Tibial nerve (tissue), 4 donors: ENCODE measurements at regions not wholly inside any gene's neighbourhood (a gene's known extent, or its start where the extent isn't known, plus 50 kb on each side); places are given as distances from the start of the nearest gene placed in this dataset.

Source experiments
- DNase-seq, 2 donors: peaks; one replicate each; pipeline ENCODE4 v3.0.0-alpha.2; 2019; ENCODE audit warnings: low spot score in 2 of 2
- H3K27ac ChIP-seq, 4 donors: fragments of 200-600 bp; sonication (generic) in 3 of 4; one replicate each; pipeline ENCODE4 v1.5.1; 2017 to 2019; ENCODE audit warnings: mild to moderate bottlenecking in 1 of 4
- H3K27me3 ChIP-seq, 2 donors: fragments of 200-600 bp; sonication (generic) in 1 of 2; one replicate each; pipeline versions ENCODE4 v1.5.1 to v1.6.0; 2017 to 2019
- H3K36me3 ChIP-seq, 3 donors: fragments of 200-600 bp; sonication (generic); one replicate each; pipeline ENCODE4 v1.5.1; 2018 to 2019
- H3K4me1 ChIP-seq, 4 donors: fragments of 200-600 bp; sonication (generic) in 3 of 4; one replicate each; pipeline ENCODE4 v1.5.1; 2017 to 2019
- H3K4me3 ChIP-seq, 4 donors: fragments of 200-600 bp; sonication (generic) in 3 of 4; one replicate each; pipeline ENCODE4 v1.5.1; 2017 to 2019; ENCODE audit warnings: mild to moderate bottlenecking in 1 of 4, moderate library complexity in 1 of 4
- H3K9me3 ChIP-seq, 4 donors: fragments of 200-600 bp; sonication (generic) in 3 of 4; one replicate each; pipeline ENCODE4 v1.5.1; 2017 to 2019
- CTCF ChIP-seq, 5 experiments: fragments of 200-600 bp in 3 of 5; fragments of 450-650 bp in 2 of 5; sonication (generic) in 3 of 5; IDR thresholded peaks; one replicate each; pipeline ENCODE4 v1.5.1; 2016 to 2019; ENCODE audit warnings: antibody characterized with exemption in 5 of 5, mild to moderate bottlenecking in 3 of 5, moderate library complexity in 2 of 5
- EP300 ChIP-seq, 2 donors: sonication (generic); formaldehyde crosslinking; IDR thresholded peaks; one replicate each; pipeline ENCODE4 v1.6.1; 2017; ENCODE audit warnings: antibody characterized with exemption in 2 of 2, mild to moderate bottlenecking in 1 of 2
- POLR2A ChIP-seq, 2 donors: fragments of 450-650 bp; IDR thresholded peaks; one replicate each; pipeline ENCODE4 v1.6.1; 2017; ENCODE audit warnings: antibody characterized with exemption in 2 of 2, mild to moderate bottlenecking in 2 of 2, moderate library complexity in 2 of 2
- WGBS, 2 donors: methylation state at CpG; one replicate each; pipeline ENCODE4 v1.1.5; 2018; 5-methylcytosine and 5-hydroxymethylcytosine counted together

- no peak overlapping the region for H3K4me3 ChIP-seq
- DNase-seq = no peak
- H3K27ac ChIP-seq = no peak overlapping the region
- TF ChIP-seq POLR2A (IDR thresholded peaks at IDR 0.05) (no peak), EP300 (IDR thresholded peaks at IDR 0.05) (no peak), CTCF (IDR thresholded peaks at IDR 0.05) (no peak)
- H3K27me3 ChIP-seq = no peaks in the 10 kb centered on the region
- H3K9me3 ChIP-seq = peaks cover 0 to 19% (median 0%) of the 10 kb centered on the region in 4 donors
- WGBS, 2 donors = 71 to 78% methylated on average over 1 of the region's 1 CpG
- H3K36me3 ChIP-seq = no peaks in the 10 kb centered on the region
- H3K4me1 ChIP-seq = no peaks in the 10 kb centered on the region
Observed at GRCh38 chr13:109959903-109960302, 173.5 kb upstream of the IRS2 start.

- WGBS, 2 donors = 86% methylated on average over 5 of the region's 5 CpGs
- Histone ChIP-seq H3K27me3 (no peaks in the 10 kb centered on the region), H3K27ac (no peak overlapping the region), H3K36me3 (no peaks in the 10 kb centered on the region), H3K4me1 (no peaks in the 10 kb centered on the region), H3K9me3 (peaks cover 0 to 19% (median 0%) of the 10 kb centered on the region in 4 donors), H3K4me3 (no peak overlapping the region)
- TF ChIP-seq EP300 (IDR thresholded peaks at IDR 0.05) = no peak
- TF ChIP-seq POLR2A (IDR thresholded peaks at IDR 0.05) = no peak
- TF ChIP-seq CTCF (IDR thresholded peaks at IDR 0.05) = no peak
- DNase-seq = no peak
Observed at GRCh38 chr13:109957875-109958274, 171.5 kb upstream of the IRS2 start.

GRCh38 chr13:109955598-109955997, 169.2 kb upstream of the IRS2 start:
- Histone ChIP-seq H3K4me3 (no peak overlapping the region), H3K27me3 (no peaks in the 10 kb centered on the region), H3K4me1 (no peaks in the 10 kb centered on the region), H3K9me3 (peaks cover 0 to 19% (median 0%) of the 10 kb centered on the region in 4 donors), H3K27ac (no peak overlapping the region), H3K36me3 (no peaks in the 10 kb centered on the region)
- no peak for DNase-seq
- TF ChIP-seq POLR2A (IDR thresholded peaks at IDR 0.05) (no peak), EP300 (IDR thresholded peaks at IDR 0.05) (no peak), CTCF (IDR thresholded peaks at IDR 0.05) (no peak)
- 36 to 39% methylated on average over 3 of the region's 3 CpGs for WGBS, 2 donors

GRCh38 chr13:109954441-109954840, 168.1 kb upstream of the IRS2 start:
- Histone ChIP-seq H3K4me3 (no peak overlapping the region), H3K27me3 (no peaks in the 10 kb centered on the region), H3K27ac (no peak overlapping the region), H3K9me3 (peaks cover 0 to 19% (median 0%) of the 10 kb centered on the region in 4 donors), H3K4me1 (no peaks in the 10 kb centered on the region), H3K36me3 (no peaks in the 10 kb centered on the region)
- 77 to 78% methylated on average over 6 of the region's 6 CpGs for WGBS, 2 donors
- DNase-seq = no peak
- TF ChIP-seq POLR2A (IDR thresholded peaks at IDR 0.05) = no peak
- TF ChIP-seq CTCF (IDR thresholded peaks at IDR 0.05) = no peak
- TF ChIP-seq EP300 (IDR thresholded peaks at IDR 0.05) = no peak

GRCh38 chr13:109951491-109951890, 165.1 kb upstream of the IRS2 start:
- Histone ChIP-seq H3K36me3 (no peaks in the 10 kb centered on the region), H3K4me1 (no peaks in the 10 kb centered on the region), H3K27me3 (no peaks in the 10 kb centered on the region), H3K4me3 (no peak overlapping the region), H3K27ac (no peak overlapping the region), H3K9me3 (no peaks in the 10 kb centered on the region)
- TF ChIP-seq POLR2A (IDR thresholded peaks at IDR 0.05) (no peak), CTCF (IDR thresholded peaks at IDR 0.05) (no peak), EP300 (IDR thresholded peaks at IDR 0.05) (no peak)
- WGBS, 2 donors = 61 to 76% methylated on average over 1 of the region's 1 CpG
- no peak for DNase-seq
